Stimulated activated CD4-positive, alpha-beta T cell treated with anti-CD3 and anti-CD28 coated beads, Interleukin-1b, Interleukin-23, amount 100 ng/mL, for 4 hours (primary cell): ENCODE measurements at regions not wholly inside any gene's neighbourhood (a gene's known extent, or its start where the extent isn't known, plus 50 kb on each side); places are given as distances from the start of the nearest gene placed in this dataset.
"Not testable (repeated sequence)": the region's sequence is repeated elsewhere in the genome, so short reads cannot be mapped to it uniquely, and the experiment has no call there.

Experiments used
- DNase-seq, 2 donors: peaks; one replicate each; pipeline ENCODE4 v3.0.0-alpha.2; 2020; ENCODE audit warnings: low read depth in 2 of 2

GRCh38 chr16:88242312-88243295, 140.2 kb upstream of the ZNF469 start:
- DNase-seq = not testable (repeated sequence)

DNA sequence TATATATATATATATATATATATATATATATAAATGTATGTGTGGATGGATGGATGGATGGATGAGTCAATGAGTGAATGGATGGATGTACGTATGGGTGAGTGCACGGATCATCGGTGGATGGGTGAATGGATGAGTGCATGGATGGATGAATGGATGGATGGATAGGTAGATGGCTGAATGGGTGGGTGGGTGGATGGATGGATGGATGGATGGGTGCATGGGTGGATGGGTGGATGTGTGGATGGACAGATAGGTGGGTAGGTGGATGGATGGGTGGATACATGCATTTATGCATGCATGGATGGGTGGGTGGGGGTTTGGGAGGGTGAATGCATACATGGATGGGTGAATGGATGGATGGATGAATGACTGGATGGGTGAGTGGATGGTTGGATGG, 138.8 kb upstream of the ZNF469 start:
- not testable (repeated sequence) for DNase-seq

DNA sequence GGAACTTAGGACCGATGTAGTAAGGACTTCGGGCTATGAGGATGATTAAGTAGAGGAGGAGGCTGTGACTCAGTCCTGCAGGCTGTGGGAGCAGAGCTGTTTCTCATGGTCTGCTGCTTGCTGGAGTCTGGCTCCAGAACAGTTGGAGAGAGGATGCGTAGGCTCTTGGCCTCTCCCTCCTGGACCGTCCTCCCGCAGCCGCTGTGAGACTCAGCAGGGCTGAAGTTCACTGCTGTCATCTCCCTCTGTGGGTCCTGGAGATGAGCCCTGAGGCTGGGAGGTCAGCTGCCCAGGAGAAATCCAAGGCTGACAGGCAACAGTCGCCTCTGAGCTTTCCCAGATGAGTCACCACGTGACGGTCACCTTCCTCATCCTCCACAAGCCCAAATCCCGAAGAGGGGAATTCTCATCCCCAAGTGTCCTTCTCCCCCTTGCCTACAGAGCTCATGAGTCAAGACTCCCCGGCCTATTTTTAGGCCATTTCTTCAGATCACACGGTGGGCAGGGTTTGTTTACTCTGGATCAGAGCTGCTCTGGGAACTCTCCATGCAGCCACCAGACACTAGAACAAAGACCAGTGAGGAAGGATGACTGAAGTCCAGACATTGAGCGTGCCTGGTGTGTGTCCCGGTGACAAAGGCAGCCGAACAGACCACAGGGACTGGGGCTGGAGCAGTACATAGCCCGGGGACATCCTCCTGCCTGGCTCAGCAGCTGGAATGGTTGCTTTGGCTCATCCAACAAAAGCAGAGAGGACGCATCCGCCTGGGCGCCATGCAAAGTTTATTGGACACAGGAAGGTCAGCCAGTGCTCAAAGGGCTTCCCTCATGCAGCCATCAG, 137.3 kb upstream of the ZNF469 start:
- DNase-seq = not testable (repeated sequence)

- not testable (repeated sequence) for DNase-seq
Observed at GRCh38 chr16:88246955-88247582, 135.7 kb upstream of the ZNF469 start.

DNA sequence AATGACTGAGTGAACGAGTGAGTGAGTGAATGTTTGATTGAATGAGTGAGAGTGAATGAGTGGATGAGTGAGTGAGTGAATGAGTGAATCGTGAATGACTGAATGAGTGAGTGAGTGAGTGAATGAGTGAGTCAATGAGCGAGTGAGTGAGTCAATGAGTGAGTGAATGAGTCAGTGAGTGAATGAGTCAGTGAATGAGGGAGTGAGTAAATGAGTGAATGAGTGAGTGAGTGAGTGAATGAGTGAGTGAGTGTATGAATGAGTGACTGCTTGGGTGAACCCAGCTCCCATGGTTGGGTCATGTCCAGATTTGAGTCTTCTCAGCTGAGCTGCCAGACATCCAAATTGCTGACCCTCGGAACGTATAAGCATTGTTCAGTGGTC, 135.2 kb upstream of the ZNF469 start:
- DNase-seq = not testable (repeated sequence)

DNA sequence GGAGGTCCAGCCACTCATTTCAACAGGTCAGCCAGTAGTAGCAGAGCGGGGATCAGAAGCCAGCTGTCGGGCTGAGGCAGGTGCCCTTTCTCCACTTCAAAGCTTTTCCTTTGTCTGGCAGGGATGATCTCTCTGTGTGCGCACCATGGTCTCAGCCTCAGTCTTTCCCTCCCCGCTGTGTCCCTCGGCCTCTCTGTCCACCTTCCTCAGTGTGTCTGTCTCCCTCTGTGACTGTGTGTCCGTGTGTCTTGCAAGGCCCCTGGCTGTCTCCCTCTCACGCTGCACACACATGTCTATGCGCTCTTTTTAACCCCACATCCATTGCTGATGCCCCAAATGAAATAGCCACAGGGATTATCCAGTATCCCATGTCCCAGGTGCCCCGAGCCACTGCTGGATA, 134.0 kb upstream of the ZNF469 start:
- DNase-seq = not testable (repeated sequence)

DNA sequence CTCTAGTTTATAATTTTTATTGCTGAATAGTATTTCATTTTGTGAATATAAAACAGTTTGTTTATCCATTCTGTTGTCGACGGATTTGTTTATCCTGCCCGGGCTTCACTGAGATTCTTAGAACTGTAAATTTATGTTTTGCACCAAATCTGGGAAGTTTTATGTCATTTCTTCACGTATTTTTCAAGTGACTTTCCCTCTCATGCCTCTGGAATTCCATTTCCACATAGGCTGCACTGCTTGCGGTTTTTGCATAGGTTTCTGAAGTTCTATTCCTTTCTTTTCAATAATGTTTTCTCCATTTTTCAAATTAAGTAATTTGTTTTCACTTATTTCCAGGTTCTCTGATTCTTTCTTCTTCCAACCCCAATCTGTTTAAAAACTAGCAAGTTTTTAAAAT, 132.4 kb upstream of the ZNF469 start:
- not testable (repeated sequence) for DNase-seq

DNA sequence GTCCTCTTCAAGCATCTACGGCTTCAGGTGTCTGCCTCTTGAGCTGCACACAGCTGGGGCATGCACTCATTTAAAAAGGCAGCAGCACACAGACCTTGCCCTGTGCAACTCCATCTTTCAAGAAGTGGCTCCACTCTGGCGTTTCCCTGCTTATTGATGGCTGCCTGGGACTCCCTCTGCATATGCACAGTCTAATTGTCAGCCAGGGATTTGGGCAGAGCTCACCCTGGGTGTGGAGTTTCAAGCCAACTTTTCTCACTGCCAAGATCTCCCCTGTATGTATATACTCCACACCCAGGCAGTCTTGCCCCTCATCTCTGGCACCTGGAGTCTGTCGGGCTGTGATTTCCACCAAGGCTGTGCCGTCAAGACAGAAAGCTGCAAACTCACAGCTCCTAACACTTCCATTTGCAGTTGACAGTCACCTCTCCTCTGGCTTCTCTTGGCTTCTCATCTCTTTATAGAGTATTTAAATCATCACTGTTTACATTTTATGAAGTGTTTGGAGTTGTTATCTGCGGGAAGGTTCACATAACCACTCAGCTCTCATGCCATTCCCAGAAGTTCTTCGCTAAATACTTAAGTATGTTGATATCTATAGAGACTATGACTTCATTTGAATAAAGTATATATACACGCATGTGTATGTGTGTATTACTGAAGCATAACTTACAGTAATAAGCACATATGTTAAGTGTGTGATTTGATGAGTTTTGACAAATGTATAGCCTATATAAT, 130.5 kb upstream of the ZNF469 start:
- DNase-seq = not testable (repeated sequence)

DNA sequence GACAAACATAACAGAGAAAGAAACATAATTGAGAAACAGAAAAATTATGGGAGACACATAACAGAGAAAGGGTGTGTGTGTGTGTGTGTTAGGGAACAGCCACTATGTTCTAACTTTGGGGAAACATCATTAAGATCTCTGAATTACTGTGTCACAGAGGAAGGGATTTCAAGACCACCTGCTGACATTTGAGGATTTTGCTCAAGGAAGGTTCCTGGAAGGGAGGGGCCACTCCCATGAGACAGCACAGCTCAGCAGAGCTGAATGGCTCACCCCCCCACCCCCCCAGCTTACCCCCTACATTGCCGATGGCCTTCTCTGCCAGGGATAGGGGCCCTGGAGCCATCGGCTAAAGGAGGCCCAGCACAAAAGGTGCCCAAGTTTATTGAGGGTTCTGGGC, 124.6 kb upstream of the ZNF469 start:
- DNase-seq = not testable (repeated sequence)

DNA sequence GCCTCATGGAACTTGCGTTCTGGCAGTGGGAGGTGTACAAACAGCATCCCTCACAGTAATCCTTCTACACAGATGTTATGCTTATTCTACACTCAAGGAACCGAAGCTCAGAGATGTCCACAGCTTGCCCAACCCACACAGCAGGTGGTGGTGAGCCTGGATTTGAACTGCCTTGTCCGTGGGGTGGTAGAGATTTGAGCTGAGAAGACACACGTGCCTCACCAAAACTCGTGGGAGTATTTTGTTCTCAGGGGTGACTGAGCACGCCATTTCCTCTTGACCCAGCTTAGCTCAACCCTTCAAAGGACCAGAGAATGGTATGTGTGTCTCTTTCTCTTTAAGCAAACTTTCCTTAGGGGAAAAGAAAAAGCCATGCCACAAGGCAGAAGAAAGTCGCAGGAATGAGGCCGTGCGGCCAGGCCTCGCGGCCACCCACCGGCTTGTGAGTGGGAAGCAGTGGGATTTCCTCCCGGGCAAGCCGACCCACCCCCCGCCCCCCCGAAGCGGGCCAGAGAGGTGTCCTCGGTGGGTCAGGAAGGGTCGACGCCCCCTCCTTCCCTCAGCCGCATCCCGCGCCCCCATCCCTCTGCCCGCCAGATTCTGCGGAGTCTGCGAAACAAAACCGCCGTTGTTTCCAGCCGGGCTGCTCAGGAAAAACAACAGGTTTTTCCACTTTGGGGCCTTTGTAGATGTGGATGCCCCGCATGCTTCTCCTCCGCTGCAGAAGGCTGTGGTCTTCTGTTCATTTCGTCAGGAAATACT, 123.8 kb upstream of the ZNF469 start:
- DNase-seq = not testable (repeated sequence)

- DNase-seq = not testable (repeated sequence)
Observed at GRCh38 chr16:88259538-88259937, 123.2 kb upstream of the ZNF469 start.

DNA sequence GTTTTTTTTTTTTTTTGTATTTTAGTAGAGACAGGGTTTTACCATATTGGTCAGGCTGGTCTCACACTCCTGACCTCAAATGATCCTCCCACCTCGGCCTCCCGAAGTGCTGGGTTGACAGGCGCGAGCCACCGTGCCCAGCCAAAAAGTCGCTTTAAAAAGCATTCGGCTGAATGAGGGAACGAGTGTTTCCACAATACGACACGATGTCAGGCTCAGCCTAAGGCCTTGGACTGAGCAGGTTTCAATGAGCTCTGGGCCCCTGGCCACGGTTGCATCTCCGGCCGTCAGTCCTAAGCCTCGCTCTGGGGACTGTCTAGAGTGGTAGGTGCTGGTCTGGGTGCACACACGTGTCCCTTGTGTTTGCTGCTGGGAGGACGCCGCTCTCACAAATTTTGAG, 122.6 kb upstream of the ZNF469 start:
- DNase-seq = not testable (repeated sequence)

GRCh38 chr16:88260881-88261665, 121.7 kb upstream of the ZNF469 start:
- not testable (repeated sequence) for DNase-seq

DNA sequence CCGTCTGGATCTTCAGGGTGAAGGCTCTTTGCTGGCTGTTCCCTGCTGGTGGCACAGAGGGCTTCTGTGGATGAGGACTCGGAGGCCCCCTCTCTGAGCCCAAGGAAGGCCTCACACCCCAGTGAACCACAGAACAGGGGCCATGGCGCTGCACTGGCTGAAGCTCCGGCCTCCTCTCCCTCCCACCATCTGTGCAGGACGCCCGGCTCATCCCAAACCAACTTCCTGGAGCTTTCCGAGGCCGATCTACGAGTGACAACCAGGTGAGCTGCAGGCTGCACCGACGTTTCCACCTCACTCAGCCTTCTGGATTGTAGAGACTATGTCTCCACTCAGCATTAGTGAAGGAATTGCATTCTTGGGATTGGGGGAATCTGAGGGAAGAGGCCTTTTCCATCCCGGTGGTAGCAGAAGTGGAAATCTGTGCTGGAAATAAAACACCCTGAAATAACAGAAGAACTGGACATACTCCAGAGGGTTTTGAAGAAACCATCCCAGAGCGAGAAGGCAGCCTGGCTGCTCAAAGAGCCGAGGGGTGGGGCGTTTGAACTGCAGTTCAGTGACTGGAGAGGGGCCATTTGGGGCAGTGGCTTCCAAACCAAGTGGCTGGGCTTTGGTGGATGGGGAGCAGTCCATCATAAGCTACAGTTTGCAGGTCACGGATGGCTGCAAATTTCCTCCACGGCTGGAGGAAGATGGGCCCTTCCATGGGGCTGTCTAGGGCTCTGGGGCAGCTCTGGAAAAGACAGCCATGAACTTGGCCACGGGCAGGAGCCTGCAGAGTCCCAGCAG, 120.7 kb upstream of the ZNF469 start:
- DNase-seq = not testable (repeated sequence)

- not testable (repeated sequence) for DNase-seq
Observed at GRCh38 chr16:88262858-88263563, 119.7 kb upstream of the ZNF469 start.

GRCh38 chr16:88263681-88264287, 119.0 kb upstream of the ZNF469 start:
- DNase-seq = not testable (repeated sequence)

GRCh38 chr16:88264641-88265285, 118.0 kb upstream of the ZNF469 start:
- peak; percentile 18 to 32 for DNase-seq
